OCI-LY7 (cell line): ENCODE measurements at regions not wholly inside any gene's neighbourhood (a gene's known extent, or its start where the extent isn't known, plus 50 kb on each side); places are given as distances from the start of the nearest gene placed in this dataset.

Experiments
- BruUV-seq: library from RNA; stranded (reverse); fragments of 400-500 nt; replicated peaks from 2 replicates; lab custom pipeline; 2021; lab: Mats Ljungman, UMichigan
- CTCF ChIA-PET: fragments of 300-600 bp; sonication (Branson Sonifier 250); formaldehyde crosslinking; loops from one replicate; lab custom pipeline; 2022; ENCODE audit warnings: antibody characterized with exemption; ENCODE audit not compliant: unreplicated experiment; lab: Charles Lee
- POLR2A ChIA-PET: fragments of 300-600 bp; sonication (Branson Sonifier 250); formaldehyde crosslinking; loops from one replicate; lab custom pipeline; 2022; ENCODE audit warnings: antibody characterized with exemption; lab: Charles Lee
- DNase-seq: peaks from one replicate; pipeline ENCODE4 v3.0.0-alpha.2; 2015; ENCODE audit warnings: low spot score
- H2AFZ ChIP-seq: fragments of 200-600 bp; sonication (generic), shearing (Covaris generic); 2 replicates; pipeline ENCODE4 v1.6.1; 2014; ENCODE audit warnings: mild to moderate bottlenecking, antibody characterized with exemption, low read length, moderate library complexity
- H3K27ac ChIP-seq: fragments of 200-600 bp; sonication (generic); 2 replicates; pipeline ENCODE4 v1.5.1; 2014; ENCODE audit warnings: mixed run types, low read depth, mild to moderate bottlenecking, moderate library complexity, low read length, inconsistent platforms; ENCODE audit not compliant: poor library complexity, severe bottlenecking
- H3K36me3 ChIP-seq: fragments of 200-600 bp; sonication (generic); 2 replicates; pipeline ENCODE4 v1.6.1; 2014; ENCODE audit warnings: mild to moderate bottlenecking, antibody characterized with exemption, low read length, moderate library complexity, mixed read lengths; ENCODE audit not compliant: insufficient read depth
- H3K4me1 ChIP-seq: fragments of 200-600 bp; sonication (generic); 2 replicates; pipeline ENCODE4 v1.5.1; 2014; ENCODE audit warnings: mild to moderate bottlenecking, low read length; ENCODE audit not compliant: insufficient read depth, poor library complexity, severe bottlenecking
- H3K4me2 ChIP-seq: fragments of 200-600 bp; sonication (generic); 2 replicates; pipeline ENCODE4 v1.6.1; 2014; ENCODE audit warnings: mild to moderate bottlenecking, low read length
- H3K4me3 ChIP-seq: fragments of 200-600 bp; sonication (generic); 2 replicates; pipeline ENCODE4 v1.5.1; 2014; ENCODE audit warnings: mild to moderate bottlenecking, low read depth, low read length; ENCODE audit not compliant: poor library complexity, severe bottlenecking
- H3K79me2 ChIP-seq: fragments of 200-600 bp; sonication (generic); 2 replicates; pipeline ENCODE4 v1.6.1; 2016; ENCODE audit warnings: low read depth, mild to moderate bottlenecking, low read length, moderate library complexity, mixed read lengths; ENCODE audit not compliant: insufficient read depth
- H3K9me2 ChIP-seq: fragments of 200-600 bp; sonication (generic); 2 replicates; pipeline ENCODE4 v1.6.1; 2016; ENCODE audit warnings: mild to moderate bottlenecking, low read length, mixed read lengths; ENCODE audit not compliant: insufficient read depth
- H3K9me3 ChIP-seq: fragments of 200-600 bp; sonication (generic); 2 replicates; pipeline ENCODE4 v1.6.1; 2014; ENCODE audit warnings: mild to moderate bottlenecking, mixed run types, low read length, mixed read lengths
- H4K20me1 ChIP-seq: fragments of 200-600 bp; sonication (generic); 2 replicates; pipeline ENCODE4 v1.6.1; 2014; ENCODE audit warnings: mild to moderate bottlenecking, antibody characterized with exemption, low read length, moderate library complexity, mixed read lengths; ENCODE audit not compliant: insufficient read depth
- CTCF ChIP-seq: fragments of 200-600 bp; sonication (generic); conservative IDR thresholded peaks from 2 replicates; pipeline ENCODE4 v1.5.1; 2014; ENCODE audit warnings: mild to moderate bottlenecking, antibody characterized with exemption, low read length, moderate library complexity, mixed read lengths
- EZH2phosphoT487 ChIP-seq: fragments of 200-600 bp; sonication (generic); IDR thresholded peaks from 2 replicates; pipeline ENCODE4 v1.6.1; 2018; ENCODE audit warnings: low read depth, borderline replicate concordance, mild to moderate bottlenecking, mixed run types, antibody characterized with exemption, low read length, moderate library complexity, mixed read lengths
- intact Hi-C: fragments of 100-400 bp; cut with micrococcal nuclease; formaldehyde crosslinking; loops from one replicate; pipeline ENCODE4 v1.10.0; 2022; ENCODE audit not compliant: unreplicated experiment

GRCh38 chr6:94636780-94637385 lies 940.5 kb upstream of the MANEA start:
- DNase-seq, result peak; percentile 1
- peak; percentile 45 for TF ChIP-seq CTCF
- TF ChIP-seq EZH2phosphoT487, result no peak
- Histone ChIP-seq H3K4me3 (no peak overlapping the region), H3K79me2 (no peaks in the 10 kb centered on the region), H3K36me3 (no peaks in the 10 kb centered on the region), H3K9me3 (no peaks in the 10 kb centered on the region), H3K27ac (no peak overlapping the region), H2AFZ (no peak overlapping the region), H4K20me1 (no peaks in the 10 kb centered on the region), H3K4me2 (no peak overlapping the region), H3K4me1 (no peaks in the 10 kb centered on the region), H3K9me2 (no peaks in the 10 kb centered on the region)
- BruUV-seq, result no TSS peak
- ChIA-PET CTCF (no interaction called here), POLR2A (no interaction called here)
- intact Hi-C loops, result no loop called here

GRCh38 chr6:94623586-94623985 lies 953.7 kb upstream of the MANEA start:
- POLR2A ChIA-PET, result no interaction called here

More at GRCh38 chr6:94623586-94623985, 953.7 kb upstream of the MANEA start:
- Histone ChIP-seq H3K4me2 (no peak overlapping the region), H3K9me3 (no peaks in the 10 kb centered on the region), H4K20me1 (no peaks in the 10 kb centered on the region), H3K9me2 (no peaks in the 10 kb centered on the region), H3K36me3 (no peaks in the 10 kb centered on the region), H3K79me2 (no peaks in the 10 kb centered on the region), H2AFZ (no peak overlapping the region), H3K4me3 (no peak overlapping the region), H3K4me1 (no peaks in the 10 kb centered on the region), H3K27ac (no peak overlapping the region)
- CTCF ChIA-PET, result no interaction called here
- no TSS peak for BruUV-seq
- DNase-seq, result no peak
- TF ChIP-seq CTCF (no peak), EZH2phosphoT487 (no peak)
- intact Hi-C loops, result no loop called here
